ENCODE measurements at regions not wholly inside any gene's neighbourhood (a gene's known extent, or its start where the extent isn't known, plus 50 kb on each side); places are given as distances from the start of the nearest gene placed in this dataset.
"Not testable (repeated sequence)": the region's sequence is repeated elsewhere in the genome, so short reads cannot be mapped to it uniquely, and the experiment has no call there.

DNA sequence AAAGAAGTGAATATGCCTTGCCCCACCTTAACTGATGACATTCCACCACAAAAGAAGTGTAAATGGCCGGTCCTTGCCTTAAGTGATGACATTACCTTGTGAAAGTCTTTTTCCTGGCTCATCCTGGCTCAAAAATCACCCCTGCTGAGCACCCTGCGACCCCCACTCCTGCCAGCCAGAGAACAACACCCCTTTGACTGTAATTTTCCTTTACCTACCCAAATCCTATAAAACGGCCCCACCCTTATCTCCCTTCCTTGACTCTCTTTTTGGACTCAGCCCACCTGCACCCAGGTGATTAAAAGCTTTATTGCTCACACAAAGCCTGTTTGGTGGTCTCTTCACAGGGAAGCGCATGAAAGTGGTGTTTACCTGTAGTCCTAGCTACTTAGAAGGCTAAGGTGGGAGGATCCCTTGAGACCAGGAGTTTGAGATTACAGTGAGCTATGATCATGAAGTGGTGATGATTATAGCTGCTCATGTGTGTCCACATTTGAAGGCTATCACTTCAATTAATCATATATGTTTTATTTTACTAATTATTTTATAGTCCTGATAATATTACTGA, 985.8 kb upstream of the POT1 start:
- Histone ChIP-seq H3K4me1 (ENCODE audit: insufficient read depth) (peaks cover 16% of the 10 kb centered on the region), H3K27ac (ENCODE audit: low read depth) (peak overlapping the region; percentile 92), H3K4me2 (0 out of 2 replicates have a peak overlapping the region, but pooled peaks have one; percentile 25)
- DNase-seq (ENCODE audit: low spot score) = peak; percentile 61
- H3K79me2 ChIP-seq (replicated peaks; ENCODE audit: insufficient read depth); H3K27me3 ChIP-seq (ENCODE audit: insufficient read depth); H3K4me3 ChIP-seq; H3K9me2 ChIP-seq (ENCODE audit: insufficient read depth); H3K36me3 ChIP-seq (ENCODE audit: insufficient read depth); H2AFZ ChIP-seq; H3F3A ChIP-seq (replicated peaks; ENCODE audit: low read depth); H3K4me3 Mint-ChIP-seq; H4K20me1 ChIP-seq (replicated peaks; ENCODE audit: insufficient read depth): not testable (repeated sequence)
- H3K36me3 Mint-ChIP-seq (ENCODE audit: low read depth) = peaks cover 63% of the 10 kb centered on the region
- peaks cover 19% of the 10 kb centered on the region for H3K4me1 Mint-ChIP-seq
- ATAC-seq = peak; percentile 59
- TF ChIP-seq NANOG (IDR thresholded peaks at IDR 0.05; ENCODE audit: borderline replicate concordance) = peak; percentile 47; the same call in 1 of the 2 replicates
- peak overlapping the region; percentile 78 for H3K27ac Mint-ChIP-seq
- H3K27me3 Mint-ChIP-seq (ENCODE audit: insufficient read depth, low read depth, poor library complexity) = peaks cover 25% of the 10 kb centered on the region
- H3K9me3 Mint-ChIP-seq = peaks cover 24% of the 10 kb centered on the region

DNA sequence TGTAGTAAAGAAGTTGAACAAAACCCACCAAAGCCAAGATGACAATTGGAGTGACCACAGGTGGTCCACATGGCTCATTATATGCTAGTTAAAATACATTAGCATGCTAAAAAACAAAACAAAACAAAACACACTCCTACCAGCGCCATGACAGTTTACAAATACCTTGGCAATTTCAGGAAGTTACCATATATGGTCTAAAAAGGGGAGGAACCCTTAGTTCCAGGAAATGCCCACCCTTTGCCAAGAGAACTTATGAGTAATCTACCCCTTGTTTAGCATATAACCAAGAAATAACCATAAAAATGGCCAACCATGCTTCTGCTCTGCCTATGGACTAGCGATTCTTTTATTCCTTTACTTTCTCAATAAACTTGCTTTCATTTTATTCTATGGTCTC, 979.1 kb upstream of the POT1 start:
- Histone ChIP-seq H3K36me3 (ENCODE audit: insufficient read depth) (peaks cover 8% of the 10 kb centered on the region; the same call in 1 of the 2 replicates), H3K4me3 (no peak overlapping the region), H3K9me2 (ENCODE audit: insufficient read depth) (no peaks in the 10 kb centered on the region; the same call in 1 of the 2 replicates), H3K27ac (ENCODE audit: low read depth) (no peak overlapping the region), H3K27me3 (ENCODE audit: insufficient read depth) (no peaks in the 10 kb centered on the region), H3K4me1 (ENCODE audit: insufficient read depth) (no peaks in the 10 kb centered on the region), H3K79me2 (replicated peaks; ENCODE audit: insufficient read depth) (no peaks in the 10 kb centered on the region), H3K4me2 (no peak overlapping the region), H3F3A (replicated peaks; ENCODE audit: low read depth) (no peaks in the 10 kb centered on the region), H4K20me1 (replicated peaks; ENCODE audit: insufficient read depth) (no peaks in the 10 kb centered on the region), H2AFZ (no peak overlapping the region)
- H3K27me3 Mint-ChIP-seq (ENCODE audit: insufficient read depth, low read depth, poor library complexity) = peaks cover 11% of the 10 kb centered on the region
- H3K36me3 Mint-ChIP-seq (ENCODE audit: low read depth) = peaks cover 61% of the 10 kb centered on the region
- DNase-seq (ENCODE audit: low spot score) (no peak), ATAC-seq (no peak)
- no peak overlapping the region for H3K4me3 Mint-ChIP-seq
- no peak overlapping the region for H3K27ac Mint-ChIP-seq
- H3K4me1 Mint-ChIP-seq = no peaks in the 10 kb centered on the region; the same call in 2 of the 3 replicates
- peaks cover 50% of the 10 kb centered on the region for H3K9me3 Mint-ChIP-seq
- TF ChIP-seq NANOG (IDR thresholded peaks at IDR 0.05; ENCODE audit: borderline replicate concordance) (no peak), CREB1 (CRISPR knock-in tag; IDR thresholded peaks at IDR 0.05; ENCODE audit: low read depth) (no peak), REST (IDR thresholded peaks at IDR 0.05; ENCODE audit: unreplicated experiment) (no peak), ZNF462 (CRISPR knock-in tag; IDR thresholded peaks at IDR 0.05) (no peak), EZH2 (IDR thresholded peaks at IDR 0.05; ENCODE audit: low read depth, unreplicated experiment) (no peak), POLR2AphosphoS5 (IDR thresholded peaks at IDR 0.05; ENCODE audit: low read depth) (no peak), EZH2phosphoT487 (IDR thresholded peaks at IDR 0.05; ENCODE audit: unreplicated experiment) (no peak)
- TF ChIP-seq, protein P1, sequence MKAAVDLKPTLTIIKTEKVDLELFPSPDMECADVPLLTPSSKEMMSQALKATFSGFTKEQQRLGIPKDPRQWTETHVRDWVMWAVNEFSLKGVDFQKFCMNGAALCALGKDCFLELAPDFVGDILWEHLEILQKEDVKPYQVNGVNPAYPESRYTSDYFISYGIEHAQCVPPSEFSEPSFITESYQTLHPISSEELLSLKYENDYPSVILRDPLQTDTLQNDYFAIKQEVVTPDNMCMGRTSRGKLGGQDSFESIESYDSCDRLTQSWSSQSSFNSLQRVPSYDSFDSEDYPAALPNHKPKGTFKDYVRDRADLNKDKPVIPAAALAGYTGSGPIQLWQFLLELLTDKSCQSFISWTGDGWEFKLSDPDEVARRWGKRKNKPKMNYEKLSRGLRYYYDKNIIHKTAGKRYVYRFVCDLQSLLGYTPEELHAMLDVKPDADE (IDR thresholded peaks at IDR 0.05) = no peak

Measured in GM23338 (cell line).